ENCODE measurements at regions not wholly inside any gene's neighbourhood (a gene's known extent, or its start where the extent isn't known, plus 50 kb on each side); places are given as distances from the start of the nearest gene placed in this dataset.

DNA sequence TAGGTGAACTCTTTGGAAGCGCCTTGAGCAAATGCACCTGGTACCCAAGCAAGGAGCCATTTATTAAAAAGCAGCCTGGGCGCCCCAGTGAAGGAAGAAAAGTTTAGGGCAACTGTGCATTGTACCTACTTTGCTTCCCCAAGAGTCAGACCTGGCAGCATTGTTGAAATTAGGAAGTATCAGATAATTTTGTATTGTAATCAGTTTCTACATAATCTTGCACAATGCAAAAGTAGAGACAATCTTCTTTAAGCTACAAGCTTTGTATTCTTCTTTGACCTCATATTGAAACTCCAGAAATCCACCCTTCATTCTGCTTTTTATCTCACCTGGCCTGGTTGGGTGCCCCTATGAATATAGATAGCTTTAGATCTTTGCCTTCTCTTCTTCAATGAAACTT, 490.8 kb downstream of the RASEF start:
- Histone ChIP-seq H3K36me3 (ENCODE audit: insufficient read depth, low read length) (no peaks in the 10 kb centered on the region), H3K9me3 (ENCODE audit: insufficient read depth, low read depth, low read length) (no peaks in the 10 kb centered on the region; the same call in 1 of the 2 replicates), H3K9ac (ENCODE audit: low read depth, low read length) (no peak overlapping the region), H3K27ac (ENCODE audit: low read depth, low read length) (no peak overlapping the region), H3K4me3 (ENCODE audit: low read length) (no peak overlapping the region), H3K27me3 (ENCODE audit: insufficient read depth, low read length) (no peaks in the 10 kb centered on the region), H3K4me1 (ENCODE audit: insufficient read depth, low read length) (no peaks in the 10 kb centered on the region)
- 96% methylated on average over 2 of the region's 2 CpGs for WGBS

DNA sequence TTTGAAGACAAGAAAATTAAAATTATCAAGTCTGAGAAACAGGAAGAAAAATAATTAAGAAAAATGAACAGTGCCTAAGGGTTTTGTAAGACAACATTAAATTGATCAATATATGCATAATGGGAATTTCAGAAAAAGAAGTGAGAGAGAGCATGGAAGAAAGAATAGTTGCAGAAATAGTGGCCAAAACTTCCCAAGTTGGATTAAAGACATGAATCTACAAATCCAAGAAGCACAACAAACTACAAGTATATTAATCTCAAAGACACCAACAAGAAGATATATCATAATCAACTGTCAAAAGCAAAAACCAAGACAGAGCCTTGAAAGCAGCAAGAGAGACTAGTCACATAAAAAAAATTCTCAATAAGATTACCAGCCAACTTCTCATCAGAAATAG, 488.0 kb downstream of the RASEF start:
- no peaks in the 10 kb centered on the region for H3K27me3 ChIP-seq (ENCODE audit: insufficient read depth, low read length)

GRCh38 chr9:82580921-82581320, 482.0 kb downstream of the RASEF start:
- no peaks in the 10 kb centered on the region for H3K4me1 ChIP-seq (ENCODE audit: insufficient read depth, low read length)
- no peak overlapping the region for H3K27ac ChIP-seq (ENCODE audit: low read depth, low read length)
- H3K4me3 ChIP-seq (ENCODE audit: low read length), result no peak overlapping the region
- 95% methylated on average over 2 of the region's 2 CpGs for WGBS
- H3K9ac ChIP-seq (ENCODE audit: low read depth, low read length), result no peak overlapping the region
- H3K9me3 ChIP-seq (ENCODE audit: insufficient read depth, low read depth, low read length), result peaks cover 3% of the 10 kb centered on the region; the same call in 1 of the 2 replicates
- no peaks in the 10 kb centered on the region for H3K36me3 ChIP-seq (ENCODE audit: insufficient read depth, low read length)
- no peaks in the 10 kb centered on the region for H3K27me3 ChIP-seq (ENCODE audit: insufficient read depth, low read length)

More for the DNA sequence above, 488.0 kb downstream of the RASEF start:
- Histone ChIP-seq H3K27ac (ENCODE audit: low read depth, low read length) (no peak overlapping the region), H3K4me3 (ENCODE audit: low read length) (no peak overlapping the region), H3K4me1 (ENCODE audit: insufficient read depth, low read length) (no peaks in the 10 kb centered on the region), H3K36me3 (ENCODE audit: insufficient read depth, low read length) (no peaks in the 10 kb centered on the region), H3K9ac (ENCODE audit: low read depth, low read length) (no peak overlapping the region), H3K9me3 (ENCODE audit: insufficient read depth, low read depth, low read length) (peaks cover 3% of the 10 kb centered on the region; the same call in 1 of the 2 replicates)

DNA sequence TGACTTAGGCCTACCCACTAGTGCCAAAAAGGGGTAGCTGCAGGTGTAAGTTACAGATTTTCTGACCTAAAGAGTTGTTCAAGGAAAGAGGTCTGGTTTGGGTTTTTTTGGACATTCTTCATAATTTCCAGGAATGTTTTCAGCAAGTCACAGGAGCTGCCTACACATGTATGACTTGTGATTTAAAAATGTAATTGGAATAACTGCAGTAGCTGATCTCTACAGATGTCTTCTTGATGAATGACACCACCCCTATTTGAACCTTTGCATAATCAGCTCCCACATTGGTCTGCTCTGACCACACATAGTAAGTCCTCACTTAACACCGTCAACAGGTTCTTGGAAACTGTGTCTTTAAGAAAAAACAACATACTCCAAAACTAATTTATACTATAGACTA, 481.4 kb downstream of the RASEF start:
- Histone ChIP-seq H3K4me1 (ENCODE audit: insufficient read depth, low read length) (no peaks in the 10 kb centered on the region), H3K9me3 (ENCODE audit: insufficient read depth, low read depth, low read length) (peaks cover 3% of the 10 kb centered on the region; the same call in 1 of the 2 replicates), H3K4me3 (ENCODE audit: low read length) (no peak overlapping the region), H3K27ac (ENCODE audit: low read depth, low read length) (no peak overlapping the region), H3K27me3 (ENCODE audit: insufficient read depth, low read length) (no peaks in the 10 kb centered on the region), H3K9ac (ENCODE audit: low read depth, low read length) (no peak overlapping the region), H3K36me3 (ENCODE audit: insufficient read depth, low read length) (no peaks in the 10 kb centered on the region)
- WGBS, result 100% methylated on average over 1 of the region's 1 CpG

- H3K9ac ChIP-seq (ENCODE audit: low read depth, low read length), result no peak overlapping the region
- H3K4me3 ChIP-seq (ENCODE audit: low read length), result no peak overlapping the region
- 93% methylated on average over 5 of the region's 5 CpGs for WGBS
- no peaks in the 10 kb centered on the region for H3K36me3 ChIP-seq (ENCODE audit: insufficient read depth, low read length)
- no peaks in the 10 kb centered on the region for H3K27me3 ChIP-seq (ENCODE audit: insufficient read depth, low read length)
- H3K4me1 ChIP-seq (ENCODE audit: insufficient read depth, low read length), result no peaks in the 10 kb centered on the region
- H3K9me3 ChIP-seq (ENCODE audit: insufficient read depth, low read depth, low read length), result peaks cover 3% of the 10 kb centered on the region; the same call in 1 of the 2 replicates
- H3K27ac ChIP-seq (ENCODE audit: low read depth, low read length), result no peak overlapping the region
Observed at GRCh38 chr9:82581935-82582334, 481.0 kb downstream of the RASEF start.

GRCh38 chr9:82582693-82583092, 480.2 kb downstream of the RASEF start:
- Histone ChIP-seq H3K9ac (ENCODE audit: low read depth, low read length) (no peak overlapping the region), H3K4me1 (ENCODE audit: insufficient read depth, low read length) (no peaks in the 10 kb centered on the region), H3K4me3 (ENCODE audit: low read length) (no peak overlapping the region), H3K27ac (ENCODE audit: low read depth, low read length) (no peak overlapping the region), H3K9me3 (ENCODE audit: insufficient read depth, low read depth, low read length) (peaks cover 3% of the 10 kb centered on the region; the same call in 1 of the 2 replicates), H3K36me3 (ENCODE audit: insufficient read depth, low read length) (no peaks in the 10 kb centered on the region), H3K27me3 (ENCODE audit: insufficient read depth, low read length) (no peaks in the 10 kb centered on the region)
- WGBS, result 100% methylated on average over 1 of the region's 1 CpG

- H3K4me1 ChIP-seq (ENCODE audit: insufficient read depth, low read length), result no peaks in the 10 kb centered on the region
Observed at GRCh38 chr9:82583524-82583923, 479.4 kb downstream of the RASEF start.

GRCh38 chr9:82584349-82584863, 478.5 kb downstream of the RASEF start:
- H3K9ac ChIP-seq (ENCODE audit: low read depth, low read length), result no peak overlapping the region
- H3K4me1 ChIP-seq (ENCODE audit: insufficient read depth, low read length), result no peaks in the 10 kb centered on the region
- 52% methylated on average over 5 of the region's 5 CpGs for WGBS
- no peaks in the 10 kb centered on the region for H3K36me3 ChIP-seq (ENCODE audit: insufficient read depth, low read length)
- H3K4me3 ChIP-seq (ENCODE audit: low read length), result no peak overlapping the region
- H3K27ac ChIP-seq (ENCODE audit: low read depth, low read length), result no peak overlapping the region
- no peaks in the 10 kb centered on the region for H3K27me3 ChIP-seq (ENCODE audit: insufficient read depth, low read length)
- H3K9me3 ChIP-seq (ENCODE audit: insufficient read depth, low read depth, low read length), result no peaks in the 10 kb centered on the region

More at GRCh38 chr9:82583524-82583923, 479.4 kb downstream of the RASEF start:
- no peaks in the 10 kb centered on the region for H3K36me3 ChIP-seq (ENCODE audit: insufficient read depth, low read length)
- no peak overlapping the region for H3K9ac ChIP-seq (ENCODE audit: low read depth, low read length)
- no peaks in the 10 kb centered on the region for H3K27me3 ChIP-seq (ENCODE audit: insufficient read depth, low read length)
- H3K9me3 ChIP-seq (ENCODE audit: insufficient read depth, low read depth, low read length), result peaks cover 3% of the 10 kb centered on the region; the same call in 1 of the 2 replicates
- no peak overlapping the region for H3K27ac ChIP-seq (ENCODE audit: low read depth, low read length)
- H3K4me3 ChIP-seq (ENCODE audit: low read length), result no peak overlapping the region
- WGBS, result 94% methylated on average over 6 of the region's 7 CpGs

DNA sequence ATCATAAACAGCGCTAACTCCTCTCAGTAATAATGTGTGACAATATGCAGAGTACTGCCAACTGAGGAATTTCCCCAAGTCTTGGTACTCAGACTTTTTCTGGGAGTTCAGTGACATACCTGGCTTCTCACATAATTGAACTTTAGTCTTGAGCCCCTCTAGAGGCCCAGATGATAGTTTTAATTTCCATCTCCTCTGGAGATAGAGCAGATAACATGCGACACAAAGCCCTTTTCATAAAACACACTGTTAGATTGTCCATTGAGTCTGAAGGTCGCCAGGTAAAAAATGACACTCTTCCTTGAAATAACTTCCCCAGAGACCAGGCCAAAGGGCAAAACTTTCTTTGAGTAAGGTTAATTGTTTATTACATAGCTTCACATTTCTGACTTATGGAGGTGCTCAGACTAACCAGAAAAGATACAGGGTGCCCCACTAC, 476.0 kb downstream of the RASEF start:
- H3K4me3 ChIP-seq (ENCODE audit: low read length), result no peak overlapping the region
- no peaks in the 10 kb centered on the region for H3K4me1 ChIP-seq (ENCODE audit: insufficient read depth, low read length)
- no peak overlapping the region for H3K27ac ChIP-seq (ENCODE audit: low read depth, low read length)
- H3K36me3 ChIP-seq (ENCODE audit: insufficient read depth, low read length), result no peaks in the 10 kb centered on the region
- H3K27me3 ChIP-seq (ENCODE audit: insufficient read depth, low read length), result no peaks in the 10 kb centered on the region
- WGBS, result 98% methylated on average over 3 of the region's 3 CpGs
- no peak overlapping the region for H3K9ac ChIP-seq (ENCODE audit: low read depth, low read length)
- H3K9me3 ChIP-seq (ENCODE audit: insufficient read depth, low read depth, low read length), result no peaks in the 10 kb centered on the region

- Histone ChIP-seq H3K36me3 (ENCODE audit: insufficient read depth, low read length) (no peaks in the 10 kb centered on the region), H3K4me3 (ENCODE audit: low read length) (no peak overlapping the region), H3K9me3 (ENCODE audit: insufficient read depth, low read depth, low read length) (no peaks in the 10 kb centered on the region), H3K27ac (ENCODE audit: low read depth, low read length) (no peak overlapping the region), H3K9ac (ENCODE audit: low read depth, low read length) (no peak overlapping the region), H3K4me1 (ENCODE audit: insufficient read depth, low read length) (no peaks in the 10 kb centered on the region), H3K27me3 (ENCODE audit: insufficient read depth, low read length) (no peaks in the 10 kb centered on the region)
- WGBS, result 94% methylated on average over 6 of the region's 6 CpGs
Observed at GRCh38 chr9:82588301-82589180, 474.4 kb downstream of the RASEF start.

- Histone ChIP-seq H3K27ac (ENCODE audit: low read depth, low read length) (no peak overlapping the region), H3K4me3 (ENCODE audit: low read length) (no peak overlapping the region), H3K36me3 (ENCODE audit: insufficient read depth, low read length) (no peaks in the 10 kb centered on the region), H3K9ac (ENCODE audit: low read depth, low read length) (no peak overlapping the region), H3K27me3 (ENCODE audit: insufficient read depth, low read length) (no peaks in the 10 kb centered on the region), H3K4me1 (ENCODE audit: insufficient read depth, low read length) (no peaks in the 10 kb centered on the region), H3K9me3 (ENCODE audit: insufficient read depth, low read depth, low read length) (no peaks in the 10 kb centered on the region)
- 90% methylated on average over 3 of the region's 3 CpGs for WGBS
Observed at GRCh38 chr9:82590845-82591244, 472.1 kb downstream of the RASEF start.

Measured in HUES64 (cell line).